ENCODE measurements at regions not wholly inside any gene's neighbourhood (a gene's known extent, or its start where the extent isn't known, plus 50 kb on each side); places are given as distances from the start of the nearest gene placed in this dataset.
A peak's percentile ranks its signal among the peaks of the same experiment; 100 is the strongest.
"Not testable (repeated sequence)": the region's sequence is repeated elsewhere in the genome, so short reads cannot be mapped to it uniquely, and the experiment has no call there.

DNA sequence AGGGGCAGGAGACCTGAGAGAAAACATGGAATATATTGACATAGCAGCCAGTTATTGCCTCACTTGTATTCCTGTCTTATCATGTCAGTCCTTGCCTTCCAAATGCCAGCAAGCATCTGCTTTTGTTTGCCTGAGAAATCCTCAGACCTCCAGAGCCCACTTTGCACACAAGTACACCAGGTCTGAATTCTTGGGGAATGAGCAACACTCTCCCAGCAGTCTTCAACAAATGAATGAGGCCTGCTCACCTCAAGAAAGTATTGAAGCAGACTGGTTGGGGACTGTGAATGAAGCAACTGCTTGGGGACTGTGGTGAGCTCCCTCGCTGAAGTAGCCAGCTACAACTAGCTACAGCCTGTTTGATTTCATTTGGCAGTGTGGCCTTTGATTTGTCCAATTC lies 172.8 kb upstream of the SPTLC3 start:
- Histone ChIP-seq H3K4me3 (no peak overlapping the region), H3K27me3 (no peaks in the 10 kb centered on the region), H3K36me3 (no peaks in the 10 kb centered on the region), H3K9me3 (no peaks in the 10 kb centered on the region), H3K27ac (no peak overlapping the region), H3K4me1 (no peaks in the 10 kb centered on the region)
- TF ChIP-seq, protein P1, sequence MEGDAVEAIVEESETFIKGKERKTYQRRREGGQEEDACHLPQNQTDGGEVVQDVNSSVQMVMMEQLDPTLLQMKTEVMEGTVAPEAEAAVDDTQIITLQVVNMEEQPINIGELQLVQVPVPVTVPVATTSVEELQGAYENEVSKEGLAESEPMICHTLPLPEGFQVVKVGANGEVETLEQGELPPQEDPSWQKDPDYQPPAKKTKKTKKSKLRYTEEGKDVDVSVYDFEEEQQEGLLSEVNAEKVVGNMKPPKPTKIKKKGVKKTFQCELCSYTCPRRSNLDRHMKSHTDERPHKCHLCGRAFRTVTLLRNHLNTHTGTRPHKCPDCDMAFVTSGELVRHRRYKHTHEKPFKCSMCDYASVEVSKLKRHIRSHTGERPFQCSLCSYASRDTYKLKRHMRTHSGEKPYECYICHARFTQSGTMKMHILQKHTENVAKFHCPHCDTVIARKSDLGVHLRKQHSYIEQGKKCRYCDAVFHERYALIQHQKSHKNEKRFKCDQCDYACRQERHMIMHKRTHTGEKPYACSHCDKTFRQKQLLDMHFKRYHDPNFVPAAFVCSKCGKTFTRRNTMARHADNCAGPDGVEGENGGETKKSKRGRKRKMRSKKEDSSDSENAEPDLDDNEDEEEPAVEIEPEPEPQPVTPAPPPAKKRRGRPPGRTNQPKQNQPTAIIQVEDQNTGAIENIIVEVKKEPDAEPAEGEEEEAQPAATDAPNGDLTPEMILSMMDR (IDR thresholded peaks at IDR 0.05), result no peak
- DNase-seq (no peak), ATAC-seq (no peak)
- intact Hi-C loops (cut with DNase I), result no loop called here

DNA sequence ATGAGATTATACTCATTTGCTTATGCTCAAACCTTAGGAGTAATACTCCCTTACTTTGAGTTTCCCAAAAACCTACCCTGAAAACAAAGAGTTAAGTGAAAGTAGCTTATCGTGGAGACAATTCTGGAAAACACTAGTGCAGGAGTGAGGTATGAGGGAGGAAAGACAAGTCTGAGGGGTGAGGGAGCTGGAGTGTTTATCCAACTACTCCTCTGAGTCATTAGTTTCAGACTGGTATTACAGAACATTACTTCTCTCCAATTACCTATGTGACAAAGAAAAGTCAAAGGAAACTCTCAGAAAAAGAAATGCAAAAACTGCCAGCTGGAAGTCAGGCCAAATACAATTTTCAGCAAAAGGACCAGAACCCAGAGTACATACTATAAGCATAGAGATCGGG lies 171.1 kb upstream of the SPTLC3 start:
- Histone ChIP-seq H3K27me3 (no peaks in the 10 kb centered on the region), H3K4me1 (no peaks in the 10 kb centered on the region), H3K4me3 (no peak overlapping the region), H3K36me3 (no peaks in the 10 kb centered on the region), H3K9me3 (no peaks in the 10 kb centered on the region), H3K27ac (no peak overlapping the region)
- TF ChIP-seq, protein P1 (IDR thresholded peaks at IDR 0.05), result no peak
- ATAC-seq (no peak), DNase-seq (no peak)
- intact Hi-C loops (cut with DNase I), result no loop called here

DNA sequence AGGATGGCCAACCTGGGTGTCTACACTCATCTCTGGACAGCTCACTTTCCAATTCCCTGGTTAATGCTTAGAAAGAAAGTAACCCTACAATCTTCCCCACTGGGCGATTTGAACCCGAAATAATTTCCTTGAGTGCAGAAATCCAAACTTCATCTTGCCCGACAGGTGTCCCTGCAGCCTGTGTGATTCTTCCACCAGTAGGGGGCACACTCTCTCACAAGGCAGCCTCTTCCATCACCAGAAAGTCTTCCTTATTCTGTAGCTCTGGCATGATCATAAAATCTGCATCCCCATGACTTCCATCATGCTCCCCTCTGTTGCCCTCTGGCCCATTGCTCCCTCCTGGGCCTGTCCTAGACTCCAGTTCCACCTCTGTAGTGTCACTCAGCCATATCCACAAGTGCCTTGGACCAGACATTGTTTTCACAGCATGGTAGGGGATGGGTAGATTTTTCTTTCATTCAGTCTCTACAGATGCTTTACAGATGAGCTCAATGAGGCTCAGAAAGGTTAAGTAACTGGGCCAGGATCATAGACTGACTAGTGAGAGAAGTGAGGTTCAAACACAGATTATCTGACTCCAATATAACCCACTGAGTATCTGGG lies 170.4 kb upstream of the SPTLC3 start:
- TF ChIP-seq, protein P1 (IDR thresholded peaks at IDR 0.05), result peak; percentile 8
- ATAC-seq, result no peak
- intact Hi-C loops (cut with DNase I), result no loop called here
- DNase-seq, result no peak
- H3K36me3 ChIP-seq, result no peaks in the 10 kb centered on the region
- no peaks in the 10 kb centered on the region for H3K4me1 ChIP-seq
- H3K9me3 ChIP-seq, result no peaks in the 10 kb centered on the region
- H3K27ac ChIP-seq, result no peak overlapping the region
- H3K4me3 ChIP-seq, result no peak overlapping the region
- no peaks in the 10 kb centered on the region for H3K27me3 ChIP-seq

DNA sequence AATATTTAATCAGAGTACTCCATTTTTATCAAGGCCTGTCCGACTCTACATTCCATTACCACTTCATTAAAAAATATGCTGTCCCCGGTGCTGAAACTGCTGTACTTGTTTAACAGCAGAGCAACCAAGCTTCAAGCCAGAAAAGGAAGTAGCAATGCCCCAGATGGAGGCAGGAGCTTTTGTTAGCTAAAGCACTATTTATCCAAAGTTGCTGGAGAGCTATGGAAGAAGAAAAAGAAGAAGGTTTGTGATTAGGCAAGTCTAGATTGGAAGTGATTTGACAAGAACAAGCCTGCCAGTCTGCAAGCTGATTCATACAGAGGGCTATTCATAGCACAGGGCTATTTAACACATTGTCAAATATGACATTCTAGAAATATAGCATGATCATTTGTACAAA lies 160.9 kb upstream of the SPTLC3 start:
- DNase-seq, result no peak

DNA sequence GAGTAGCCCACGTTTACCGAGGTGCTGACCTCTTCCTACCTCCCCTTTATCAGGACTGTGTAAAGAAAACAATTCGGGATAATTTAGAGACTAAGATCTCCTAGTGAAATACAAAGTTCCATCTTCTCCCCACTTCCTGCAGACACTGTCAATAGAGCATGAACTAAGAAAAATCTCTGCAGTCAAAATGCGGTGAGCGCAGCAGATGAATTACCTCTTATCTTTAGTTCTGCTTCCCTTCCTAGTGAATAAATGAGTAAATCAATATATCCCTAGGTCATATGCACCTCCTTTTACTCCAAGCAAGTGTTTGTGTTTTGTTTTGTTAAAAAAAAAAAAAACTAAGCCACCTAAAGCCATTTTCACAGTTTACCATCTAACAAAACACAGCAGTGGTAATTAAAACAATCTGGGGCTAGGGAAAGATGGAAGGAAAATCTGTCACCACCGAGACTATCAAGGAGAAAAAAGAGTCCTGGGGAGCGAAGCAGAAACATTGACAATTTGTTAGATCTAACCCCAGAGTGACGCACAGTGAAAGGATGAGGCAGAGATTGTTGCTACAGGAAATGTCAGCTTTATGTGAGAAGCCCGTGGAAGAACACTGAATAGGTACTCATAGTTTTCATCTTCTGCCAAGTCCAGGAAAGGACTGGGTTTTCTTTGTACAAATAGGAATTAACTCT lies 159.4 kb upstream of the SPTLC3 start:
- Histone ChIP-seq H3K4me3 (no peak overlapping the region), H3K27me3 (no peaks in the 10 kb centered on the region), H3K36me3 (no peaks in the 10 kb centered on the region), H3K27ac (no peak overlapping the region), H3K9me3 (no peaks in the 10 kb centered on the region), H3K4me1 (no peaks in the 10 kb centered on the region)
- intact Hi-C loops (cut with DNase I), result no loop called here
- TF ChIP-seq, protein P1 (IDR thresholded peaks at IDR 0.05), result no peak
- DNase-seq (no peak), ATAC-seq (no peak)

More for the DNA sequence above, 160.9 kb upstream of the SPTLC3 start:
- Histone ChIP-seq H3K4me1 (no peaks in the 10 kb centered on the region), H3K36me3 (no peaks in the 10 kb centered on the region), H3K27ac (no peak overlapping the region), H3K4me3 (no peak overlapping the region), H3K27me3 (no peaks in the 10 kb centered on the region), H3K9me3 (no peaks in the 10 kb centered on the region)
- intact Hi-C loops (cut with DNase I), result no loop called here
- no peak for ATAC-seq
- TF ChIP-seq, protein P1 (IDR thresholded peaks at IDR 0.05), result no peak

DNA sequence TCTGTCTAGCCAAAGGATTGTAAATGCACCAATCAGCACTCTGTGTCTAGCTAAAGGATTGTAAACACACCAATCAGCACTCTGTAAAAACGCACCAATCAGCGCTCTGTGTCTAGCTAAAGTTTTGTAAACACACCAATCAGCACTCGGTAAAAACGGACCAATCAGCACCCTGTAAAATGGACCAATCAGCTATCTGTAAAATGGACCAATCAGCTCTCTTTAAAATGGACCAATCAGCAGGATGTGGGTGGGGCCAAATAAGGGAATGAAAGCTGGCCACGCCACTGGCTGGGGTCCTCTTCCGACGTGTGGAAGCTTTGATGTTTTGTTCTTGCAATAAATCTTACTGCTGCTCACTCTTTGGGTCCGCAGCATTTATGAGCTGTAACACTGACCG lies 151.1 kb upstream of the SPTLC3 start:
- intact Hi-C loops (cut with DNase I); H3K27me3 ChIP-seq; ATAC-seq; DNase-seq; H3K4me3 ChIP-seq; H3K36me3 ChIP-seq; H3K27ac ChIP-seq; H3K4me1 ChIP-seq; H3K9me3 ChIP-seq: not testable (repeated sequence)
